Effector CD8-positive, alpha-beta T cell (primary cell): ENCODE measurements at regions not wholly inside any gene's neighbourhood (a gene's known extent, or its start where the extent isn't known, plus 50 kb on each side); places are given as distances from the start of the nearest gene placed in this dataset.
"Not testable (repeated sequence)": the region's sequence is repeated elsewhere in the genome, so short reads cannot be mapped to it uniquely, and the experiment has no call there.

Experiments used
- DNase-seq: peaks from one replicate; lab custom pipeline; 2025; lab: John Stamatoyannopoulos, UW

DNA sequence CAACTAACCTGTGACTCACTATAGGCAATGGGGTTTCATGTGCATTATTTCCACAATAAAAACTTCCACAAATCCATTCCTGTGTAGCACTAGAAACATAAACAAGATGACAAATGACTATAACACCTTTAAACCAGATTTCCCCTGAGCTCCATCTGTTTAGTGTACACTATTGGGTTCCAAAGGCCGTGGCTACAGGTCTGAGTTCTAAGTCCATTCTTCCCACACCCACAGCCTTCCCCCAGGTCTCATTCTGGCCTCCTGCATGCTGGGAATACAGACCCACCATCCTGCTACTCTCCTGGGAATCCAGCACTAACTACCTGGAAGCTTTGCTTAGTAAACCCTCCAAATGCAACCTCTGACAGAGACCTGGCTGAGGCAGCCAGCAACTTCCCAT is 460.2 kb downstream of the RPIA start:
- not testable (repeated sequence) for DNase-seq

DNA sequence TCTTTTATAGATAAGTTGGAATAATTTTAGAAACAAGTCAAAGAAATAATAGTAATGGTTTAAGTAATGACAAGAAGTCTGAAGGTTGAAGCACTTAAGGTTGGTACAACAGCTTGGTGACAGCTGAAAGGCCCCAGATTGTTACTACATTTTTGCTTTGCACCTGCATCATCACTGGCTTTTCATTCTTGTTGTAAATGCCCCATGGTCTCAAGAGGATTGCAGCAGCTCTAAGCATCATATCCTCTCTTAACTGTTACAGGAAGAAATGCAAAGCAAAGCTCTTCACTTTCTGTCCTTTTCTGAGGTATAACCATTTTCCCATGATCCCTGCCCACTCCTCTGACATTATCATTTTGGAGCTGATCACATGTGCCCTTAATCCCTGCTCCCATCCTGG is 461.0 kb downstream of the RPIA start:
- not testable (repeated sequence) for DNase-seq

DNA sequence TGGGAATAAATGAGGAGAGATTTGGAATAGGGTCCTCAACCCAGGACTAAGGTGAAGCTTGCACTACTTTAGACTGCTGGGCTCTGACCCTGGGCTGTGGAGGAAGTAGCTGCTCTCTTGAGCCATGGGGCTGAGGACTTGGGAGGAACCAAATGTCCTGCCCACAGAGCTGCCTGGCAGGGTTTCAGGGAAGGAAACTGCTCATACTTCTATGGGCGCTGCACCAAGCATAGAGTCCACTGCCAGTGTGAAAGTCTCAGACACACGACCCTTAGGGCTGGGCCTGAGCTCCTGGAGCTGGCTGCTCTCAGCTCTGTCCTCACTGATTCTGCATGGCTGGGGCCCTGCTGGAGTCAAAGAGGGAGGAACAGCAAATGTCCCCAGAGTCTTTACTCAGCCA is 461.7 kb downstream of the RPIA start:
- DNase-seq: not testable (repeated sequence)

DNA sequence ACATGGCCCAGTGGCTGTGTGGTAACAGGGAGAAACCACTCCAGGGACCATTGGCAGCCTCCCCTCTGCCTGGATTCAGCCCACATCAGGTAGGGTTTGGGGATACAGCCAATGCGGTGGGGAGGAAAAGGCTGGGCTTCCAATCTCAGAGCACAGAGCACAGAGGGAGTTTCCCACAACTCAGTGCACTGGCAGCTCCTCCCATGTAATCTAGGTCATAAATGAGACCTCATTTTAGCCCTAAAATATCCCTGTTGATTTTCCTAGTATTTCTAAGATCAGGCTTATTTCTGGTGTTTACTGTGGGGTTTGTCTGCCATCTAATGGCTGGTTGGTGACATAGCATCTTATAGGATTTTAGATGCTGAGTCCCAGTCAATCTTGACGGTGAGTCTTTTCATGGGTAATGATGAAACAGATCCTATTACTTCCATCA is 462.8 kb downstream of the RPIA start:
- DNase-seq: not testable (repeated sequence)

DNA sequence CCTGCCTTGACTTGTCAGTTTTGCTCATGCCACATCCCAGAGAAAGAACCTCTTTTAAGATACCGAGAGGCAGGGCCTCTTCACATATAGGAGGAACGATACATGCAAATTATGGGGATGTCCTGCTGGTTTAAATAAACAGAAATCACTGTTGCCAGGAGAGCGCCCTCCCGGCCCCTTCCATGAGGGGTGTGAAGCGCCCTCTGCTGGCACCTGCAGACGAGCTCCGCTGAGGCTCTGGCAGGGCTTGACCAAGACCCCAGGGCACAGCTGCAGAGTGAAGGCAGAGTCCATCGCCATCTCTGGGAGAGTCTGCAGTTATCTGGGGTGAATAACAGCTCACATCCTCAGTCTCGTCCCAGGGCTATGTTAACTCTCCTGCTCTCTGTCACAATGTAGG is 468.8 kb downstream of the RPIA start:
- not testable (repeated sequence) for DNase-seq

DNA sequence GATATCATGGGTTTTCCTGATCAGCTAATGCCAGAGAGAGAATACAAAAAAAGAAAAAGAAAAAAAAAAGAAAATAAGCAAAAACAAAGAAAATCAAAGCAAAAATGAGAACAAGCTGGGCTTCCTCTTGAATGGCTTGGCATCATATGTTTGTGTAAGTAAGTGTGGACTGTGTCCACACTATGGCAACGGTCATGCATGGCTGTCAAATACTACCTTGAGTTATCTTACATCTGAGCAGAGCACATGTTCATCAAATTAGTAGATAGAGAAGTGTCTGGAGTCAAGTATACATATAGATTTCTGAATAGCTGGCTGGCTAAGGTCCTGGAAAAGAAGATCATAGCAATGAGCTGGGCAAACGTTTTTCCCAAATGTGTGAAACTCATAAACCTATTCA is 470.2 kb downstream of the RPIA start:
- not testable (repeated sequence) for DNase-seq

DNA sequence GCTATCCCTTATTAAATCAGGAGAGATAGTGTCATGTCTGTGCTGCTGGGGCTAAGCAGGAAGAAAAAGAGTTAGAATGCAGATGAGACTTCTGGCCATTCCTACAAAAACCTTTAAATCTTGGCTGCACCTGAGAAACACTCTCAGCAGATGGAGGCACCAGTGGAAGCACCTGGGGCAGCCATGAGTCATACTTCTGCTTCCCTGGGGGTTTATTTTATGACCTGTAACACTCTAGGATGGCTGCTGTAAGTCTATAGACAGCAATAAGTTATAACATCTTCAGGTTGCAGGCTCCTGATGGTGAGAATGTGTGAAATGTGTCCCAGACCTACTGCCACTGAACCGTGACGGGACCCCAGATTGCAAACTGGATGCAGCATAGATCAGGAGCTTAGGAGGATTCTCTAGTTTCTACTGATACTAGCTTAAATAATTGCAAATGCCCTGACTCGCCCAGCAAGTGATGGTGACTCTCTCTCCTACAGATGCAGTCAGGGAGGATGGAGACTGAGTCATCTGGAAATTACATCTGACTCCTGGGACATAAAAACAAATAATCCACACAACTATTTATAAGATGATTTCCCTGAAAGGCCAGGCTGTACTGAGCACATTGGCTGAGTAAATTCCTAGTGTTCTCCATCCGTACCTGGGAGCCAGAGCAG is 479.2 kb downstream of the RPIA start:
- not testable (repeated sequence) for DNase-seq

DNA sequence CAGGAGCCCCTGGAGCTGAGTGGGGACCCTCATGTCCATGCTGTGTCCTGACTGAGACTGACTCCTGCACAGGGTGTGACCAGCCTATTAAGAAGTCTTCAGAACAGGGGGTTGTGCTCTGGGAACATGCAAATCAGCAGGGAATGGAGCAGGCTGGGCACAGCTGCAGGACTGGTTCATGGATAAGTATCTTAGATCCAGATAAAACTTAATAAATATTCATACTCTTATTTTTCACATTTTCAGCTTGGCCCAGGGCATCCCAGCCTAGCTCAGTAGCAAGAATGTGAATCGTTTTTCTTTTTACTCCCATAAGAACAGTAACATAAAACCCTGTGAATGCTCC is 479.7 kb downstream of the RPIA start:
- not testable (repeated sequence) for DNase-seq

DNA sequence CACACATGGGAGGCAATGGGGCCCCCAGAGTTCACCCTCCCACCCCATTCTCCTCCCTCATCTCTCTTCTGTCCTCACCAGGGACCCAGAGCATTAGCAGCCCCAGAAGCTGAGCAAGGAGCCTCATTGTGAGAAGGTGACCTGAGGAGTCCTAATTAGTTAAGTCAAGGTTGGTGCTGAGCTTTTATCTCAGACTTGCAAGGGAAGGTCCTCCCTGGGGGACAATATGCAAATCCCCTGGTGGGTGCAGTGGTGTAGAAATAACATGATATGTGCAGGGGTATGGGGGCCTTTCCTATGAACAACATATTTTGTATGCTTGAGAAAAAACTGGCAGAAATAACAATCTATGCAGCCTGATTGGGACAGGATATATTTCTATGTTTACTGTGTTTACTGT is 485.5 kb downstream of the RPIA start:
- DNase-seq: not testable (repeated sequence)

DNA sequence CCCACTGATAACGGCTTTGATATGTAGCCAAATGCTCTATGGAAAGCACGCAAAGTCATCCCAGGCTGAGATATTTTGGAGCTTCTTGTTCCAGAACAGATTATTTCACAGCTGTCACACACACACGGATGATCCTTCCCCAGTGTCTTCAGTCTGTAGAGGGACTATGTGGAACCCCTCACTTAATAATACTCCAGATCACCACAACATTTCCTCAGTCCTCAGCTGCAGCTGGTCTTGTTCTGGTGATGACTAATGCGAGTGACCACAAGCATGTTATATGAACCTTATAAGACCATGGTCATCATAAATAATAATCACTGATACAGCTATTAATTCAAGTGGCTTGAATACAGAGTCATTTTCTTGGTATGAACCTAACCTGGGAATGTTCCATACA is 490.7 kb downstream of the RPIA start:
- not testable (repeated sequence) for DNase-seq

DNA sequence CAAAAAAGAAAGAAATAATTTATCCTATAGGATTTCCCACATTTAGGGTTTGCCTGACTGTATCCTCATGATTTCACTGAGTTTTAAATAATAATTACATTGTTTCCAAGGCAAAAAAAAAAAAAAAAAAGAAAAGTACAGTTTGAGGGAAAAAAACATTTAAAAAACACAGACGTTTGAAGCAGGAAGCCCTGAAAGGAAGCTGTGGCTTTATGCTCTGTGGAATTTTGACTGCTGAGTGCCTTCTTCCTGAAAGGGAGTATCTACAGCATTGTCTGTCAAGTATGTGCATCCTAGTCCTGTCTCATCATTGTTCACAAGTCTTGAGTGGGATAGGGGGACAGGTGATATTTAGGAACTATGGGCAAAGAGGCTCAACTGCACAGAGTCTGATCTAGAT is 493.3 kb downstream of the RPIA start:
- DNase-seq: not testable (repeated sequence)

DNA sequence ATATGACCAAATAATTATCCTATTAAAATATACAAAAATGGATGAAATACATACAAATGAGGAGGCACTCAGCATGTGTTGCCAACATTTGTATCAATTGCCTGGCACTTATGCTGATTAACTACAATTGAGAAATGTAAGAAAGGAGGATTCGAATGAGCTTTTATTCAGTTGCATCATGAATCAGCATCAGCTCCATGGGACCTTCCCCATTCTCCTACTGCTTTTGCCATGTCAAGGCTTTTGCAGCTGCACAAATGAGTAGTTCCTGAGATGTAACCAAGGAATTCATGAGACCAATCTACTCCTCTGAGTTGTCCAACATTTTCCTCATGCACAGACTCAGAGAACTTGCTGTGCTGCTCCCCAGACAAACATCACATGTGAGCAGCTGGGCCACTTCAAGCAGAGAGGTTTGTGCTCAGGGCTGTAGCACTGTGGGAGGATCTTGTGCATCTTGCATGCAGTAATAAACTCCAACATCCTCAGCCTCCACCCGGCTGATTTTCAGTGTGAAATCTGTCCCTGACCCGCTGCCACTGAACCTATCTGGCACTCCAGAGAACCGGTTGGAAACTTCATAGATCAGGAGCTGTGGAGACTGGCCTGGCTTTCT is 504.3 kb downstream of the RPIA start:
- not testable (repeated sequence) for DNase-seq

DNA sequence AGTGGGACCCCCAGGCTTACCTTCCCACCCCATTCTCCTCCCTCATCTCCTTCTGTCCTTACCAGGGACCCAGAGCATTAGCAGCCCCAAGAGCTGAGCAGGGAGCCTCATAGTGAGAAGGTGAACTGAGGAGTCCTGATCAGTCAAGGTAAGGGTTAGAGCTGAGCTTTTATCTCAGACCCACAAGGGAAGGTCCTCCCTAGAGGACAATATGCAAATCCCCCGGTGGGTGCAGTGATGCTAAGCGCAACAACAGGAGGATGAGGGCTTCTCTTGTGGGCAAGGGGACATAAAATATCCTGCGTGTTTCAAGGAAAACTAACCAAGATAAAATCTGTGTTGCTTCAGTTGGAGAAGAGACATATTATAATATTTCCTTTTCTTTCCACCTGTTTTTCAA is 505.2 kb downstream of the RPIA start:
- not testable (repeated sequence) for DNase-seq

DNA sequence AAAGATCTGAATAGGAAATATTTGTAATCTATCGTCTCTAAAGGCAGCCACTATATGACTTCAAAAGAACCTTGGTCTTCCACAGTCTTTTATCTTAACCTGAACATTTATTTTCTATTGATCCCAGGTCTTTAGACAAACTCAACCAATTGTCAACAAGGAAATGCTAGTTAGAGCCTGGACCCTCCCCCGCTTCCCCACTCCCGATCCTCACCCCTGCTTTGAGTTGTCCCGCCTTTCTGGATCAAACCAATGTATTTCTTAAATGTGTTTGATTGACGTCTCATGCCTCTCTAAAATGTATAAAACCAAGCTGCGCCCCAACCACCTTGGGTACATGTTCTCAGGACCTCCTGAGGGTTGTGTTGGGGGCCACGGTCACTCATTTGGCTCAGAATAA is 506.6 kb downstream of the RPIA start:
- DNase-seq: not testable (repeated sequence)

DNA sequence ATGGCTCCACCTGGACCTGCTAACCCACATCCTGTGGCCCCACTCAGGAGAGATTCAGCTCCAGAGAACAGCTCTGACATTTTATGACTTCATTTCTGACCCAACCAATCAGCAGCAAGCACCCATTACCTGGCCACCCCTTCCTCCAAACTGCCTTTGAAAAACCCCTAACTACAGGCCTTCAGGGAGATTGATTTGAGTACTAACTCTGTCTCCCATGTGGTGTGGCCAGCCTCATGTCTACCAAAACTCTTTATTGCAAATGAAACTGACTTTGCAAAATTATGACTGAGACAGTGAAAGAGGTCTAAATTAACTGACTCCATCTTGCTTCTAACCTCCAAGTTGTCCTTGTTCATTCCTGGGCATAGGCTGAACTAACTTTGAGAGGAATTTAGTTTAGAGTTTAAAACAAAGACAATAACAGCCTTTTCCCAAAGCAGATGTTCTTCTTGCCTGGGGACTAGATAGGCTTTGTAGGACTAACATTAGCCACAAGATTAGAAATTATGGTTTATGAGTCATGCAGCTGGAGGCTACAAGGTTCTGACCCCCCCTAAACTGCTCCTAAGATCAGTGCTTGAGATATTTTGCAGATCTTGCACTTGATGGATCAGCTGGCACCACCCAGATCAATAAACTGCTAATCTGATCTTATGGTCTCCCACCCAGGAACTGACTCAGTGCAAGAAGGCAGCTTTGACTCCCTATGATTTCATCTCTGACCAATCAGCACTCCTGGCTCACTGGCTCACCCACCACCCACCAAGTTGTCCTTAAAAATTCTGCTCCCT is 508.2 kb downstream of the RPIA start:
- not testable (repeated sequence) for DNase-seq

DNA sequence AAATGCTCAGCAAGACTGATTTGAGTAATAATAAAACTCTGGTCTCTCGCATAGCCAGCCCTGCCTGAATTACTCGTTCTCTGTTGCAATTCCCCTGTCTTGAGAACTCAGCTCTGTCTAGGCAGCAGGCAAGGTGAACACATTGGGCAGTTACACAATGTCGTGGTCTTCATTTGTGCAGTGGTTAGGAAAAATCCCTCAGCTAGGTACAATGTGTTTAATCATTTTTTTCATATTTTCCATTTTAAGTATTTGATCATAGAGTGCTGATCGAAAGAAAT is 508.7 kb downstream of the RPIA start:
- DNase-seq: not testable (repeated sequence)

DNA sequence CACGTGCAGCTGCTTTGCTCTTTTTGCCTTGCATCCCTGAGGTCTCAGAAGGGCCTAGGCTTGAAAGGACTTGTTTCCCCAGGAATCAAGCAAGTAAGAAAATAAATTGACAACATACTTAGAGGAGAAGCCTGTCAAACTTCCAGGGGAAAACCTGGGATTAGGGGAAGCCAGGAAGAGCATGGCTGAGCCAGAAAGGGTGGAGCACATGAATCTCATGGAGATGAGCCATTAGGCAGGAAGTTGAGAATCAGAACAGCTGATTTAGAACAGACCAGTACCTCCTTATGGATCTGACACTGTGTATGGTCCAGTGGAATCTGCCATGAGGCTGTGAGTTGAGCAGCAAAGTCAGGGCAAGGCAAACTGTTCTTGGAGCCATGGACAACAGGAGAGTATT is 511.0 kb downstream of the RPIA start:
- DNase-seq: not testable (repeated sequence)

DNA sequence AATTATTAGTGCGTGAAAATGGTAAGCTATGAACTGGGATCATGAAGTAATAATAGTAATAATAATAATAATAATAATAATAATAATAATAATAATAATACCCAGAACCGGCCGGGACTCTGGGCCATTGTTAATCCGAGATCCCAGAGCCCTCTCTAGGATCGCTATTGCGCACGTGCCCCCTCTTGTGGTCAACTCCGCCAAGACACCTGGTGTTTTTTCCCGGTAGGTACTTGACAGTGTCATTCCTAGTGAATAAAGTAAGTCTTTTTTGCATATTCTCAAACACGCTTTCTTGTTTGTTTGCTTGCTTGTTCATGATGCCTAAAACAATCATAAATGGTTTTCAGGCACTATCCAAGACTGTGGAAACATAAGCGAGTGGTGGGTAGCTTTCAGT is 513.7 kb downstream of the RPIA start:
- not testable (repeated sequence) for DNase-seq

DNA sequence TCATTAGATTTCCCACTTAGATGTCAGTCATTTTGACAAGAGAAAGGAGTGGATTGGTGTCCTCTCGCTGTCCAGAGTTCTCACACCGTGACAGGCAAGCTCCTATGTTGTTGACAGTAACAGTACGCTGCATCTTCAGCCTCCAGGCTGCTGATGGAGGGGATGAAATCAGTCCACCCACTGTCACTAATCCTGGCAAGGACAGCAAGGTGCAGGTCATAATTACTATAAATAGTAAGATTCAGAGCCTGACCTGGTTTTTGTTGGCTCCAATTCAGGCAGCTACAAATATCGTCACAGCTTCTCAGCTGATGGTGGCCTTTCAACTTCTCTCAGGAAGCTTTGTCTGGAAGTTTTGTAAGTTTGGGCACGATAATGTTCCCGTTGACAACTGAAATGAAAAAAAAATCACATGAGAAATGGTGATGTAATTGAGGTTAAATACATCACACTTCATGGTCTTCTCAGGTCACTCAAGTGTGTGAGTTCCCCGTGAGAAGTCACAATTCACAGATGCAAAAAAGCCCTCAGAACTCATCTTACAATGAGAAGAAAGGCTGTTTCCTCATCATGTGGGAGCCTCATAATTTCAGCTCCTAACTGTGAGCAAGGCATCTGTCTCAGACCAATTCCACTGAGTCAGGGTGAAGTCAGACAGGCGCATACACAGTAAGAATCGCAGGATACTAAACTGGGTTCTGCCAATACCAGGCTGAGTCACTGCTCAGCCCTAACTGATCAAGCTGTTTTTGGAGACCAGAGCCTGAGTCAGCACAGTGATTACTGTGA is 516.9 kb downstream of the RPIA start:
- DNase-seq: not testable (repeated sequence)

DNA sequence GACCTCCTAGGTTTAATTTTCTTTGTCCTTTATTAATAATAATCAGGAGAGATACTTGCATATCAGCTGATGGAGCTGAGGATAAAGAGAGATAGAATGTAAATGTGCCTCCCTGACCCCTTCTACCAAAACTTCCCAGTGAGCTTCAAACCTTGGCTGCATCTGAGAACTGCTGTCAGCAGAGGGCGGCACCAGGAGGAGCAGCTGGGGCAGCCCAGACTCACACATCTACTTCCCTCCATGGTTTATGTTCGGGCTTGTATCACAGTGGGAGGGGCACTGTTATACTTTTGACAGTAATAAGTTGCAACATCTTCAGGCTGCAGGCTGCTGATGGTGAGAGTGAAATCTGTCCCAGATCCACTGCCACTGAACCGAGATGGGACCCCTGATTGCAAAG is 521.7 kb downstream of the RPIA start:
- not testable (repeated sequence) for DNase-seq

DNA sequence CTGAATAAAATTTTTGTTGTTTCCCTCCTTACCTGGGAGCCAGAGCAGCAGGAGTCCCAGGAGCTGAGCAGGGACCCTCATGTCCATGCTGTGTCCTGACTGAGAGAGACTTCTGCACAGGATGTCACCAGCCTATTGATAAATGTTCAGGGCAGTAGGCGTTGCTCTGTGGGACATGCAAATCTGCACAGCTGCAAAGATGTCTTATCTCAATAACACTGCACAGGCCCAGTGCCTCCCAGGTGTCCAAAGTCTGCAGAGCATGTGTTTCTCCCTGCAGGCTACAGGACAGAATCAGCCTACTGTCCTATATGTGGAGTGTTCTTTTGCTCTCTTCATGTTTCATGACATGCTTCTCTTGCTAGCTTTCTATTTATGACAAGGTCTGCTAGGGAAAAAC is 522.3 kb downstream of the RPIA start:
- DNase-seq: not testable (repeated sequence)

DNA sequence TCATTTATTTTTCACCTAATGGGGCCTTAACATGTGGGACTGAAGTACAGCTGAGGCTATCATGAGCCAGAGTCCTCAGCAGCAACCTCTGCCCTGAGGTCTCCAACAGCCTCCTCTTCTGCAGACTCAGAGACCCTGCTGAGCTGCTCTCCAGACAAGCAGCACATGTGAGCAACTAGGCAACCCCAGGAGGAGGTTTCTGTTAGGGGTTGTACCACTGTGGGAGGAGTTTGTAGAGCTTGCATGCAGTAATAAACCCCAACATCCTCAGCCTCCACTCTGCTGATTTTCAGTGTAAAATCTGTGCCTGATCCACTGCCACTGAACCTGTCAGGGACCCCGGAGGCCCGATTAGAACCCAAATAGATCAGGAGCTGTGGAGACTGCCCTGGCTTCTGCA is 530.0 kb downstream of the RPIA start:
- DNase-seq: not testable (repeated sequence)
